ENCODE measurements at regions not wholly inside any gene's neighbourhood (a gene's known extent, or its start where the extent isn't known, plus 50 kb on each side); places are given as distances from the start of the nearest gene placed in this dataset.

DNA sequence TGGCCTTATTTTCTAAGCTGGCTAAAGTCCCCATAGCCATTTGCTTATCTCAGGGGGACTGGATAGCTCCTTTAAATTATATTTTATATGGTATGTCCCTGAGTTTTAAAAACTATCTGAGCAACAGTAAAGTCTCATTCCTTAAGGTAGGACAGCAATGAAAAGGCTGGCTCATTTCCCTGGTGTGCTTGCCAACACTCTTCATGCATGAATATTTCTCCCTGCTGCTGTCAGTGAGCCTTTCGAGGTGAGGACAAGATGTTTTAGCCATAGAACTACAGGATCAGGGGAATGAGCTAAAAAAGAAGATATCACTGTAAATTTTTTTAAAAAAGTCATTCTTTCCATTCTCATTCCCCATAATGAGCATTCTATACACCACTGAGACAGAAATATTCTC is 427.3 kb upstream of the FAM241A start:
- Histone ChIP-seq H2AFZ (ENCODE audit: control insufficient read depth, low read length) (no peak overlapping the region), H3K79me2 (ENCODE audit: control insufficient read depth, insufficient read depth, low read length) (no peaks in the 10 kb centered on the region), H3K4me2 (ENCODE audit: control insufficient read depth, extremely low read depth, insufficient read depth, low read depth, low read length) (no peak overlapping the region), H3K9ac (ENCODE audit: control insufficient read depth, extremely low read depth, insufficient read depth, low read length) (no peak overlapping the region), H3K36me3 (ENCODE audit: control insufficient read depth in 2 of 2, extremely low read depth in 1 of 2, insufficient read depth in 2 of 2, low read length in 2 of 2) (no peaks in the 10 kb centered on the region), H3K9me1 (ENCODE audit: control insufficient read depth, extremely low read depth, insufficient read depth, low read length) (no peaks in the 10 kb centered on the region), H3K27ac (ENCODE audit: control insufficient read depth, insufficient read depth, low read length) (no peak overlapping the region), H3K27me3 (ENCODE audit: control insufficient read depth, extremely low read depth, insufficient read depth, low read length) (no peaks in the 10 kb centered on the region), H3K9me3 (ENCODE audit: control insufficient read depth, low read depth, low read length) (no peaks in the 10 kb centered on the region), H3K4me3 (ENCODE audit: control insufficient read depth in 2 of 3, extremely low read depth in 1 of 3, insufficient read depth in 2 of 3, low read depth in 1 of 3, low read length in 3 of 3) (no peak overlapping the region), H3K4me1 (ENCODE audit: control insufficient read depth, extremely low read depth, insufficient read depth, low read length) (no peaks in the 10 kb centered on the region), H4K20me1 (ENCODE audit: control insufficient read depth, extremely low read depth, insufficient read depth, low read length) (no peaks in the 10 kb centered on the region)
- DNase-seq (ENCODE audit: low read depth, low spot score) (no peak), FAIRE-seq (no peak)
- dilution Hi-C loops (cut with MboI; ENCODE audit: extremely low pct_ligation_motif_present, low sequenced_read_pairs): no loop called here
- TF ChIP-seq EZH2 (IDR thresholded peaks at IDR 0.05; ENCODE audit: low read length): no peak
- TF ChIP-seq, protein P1, sequence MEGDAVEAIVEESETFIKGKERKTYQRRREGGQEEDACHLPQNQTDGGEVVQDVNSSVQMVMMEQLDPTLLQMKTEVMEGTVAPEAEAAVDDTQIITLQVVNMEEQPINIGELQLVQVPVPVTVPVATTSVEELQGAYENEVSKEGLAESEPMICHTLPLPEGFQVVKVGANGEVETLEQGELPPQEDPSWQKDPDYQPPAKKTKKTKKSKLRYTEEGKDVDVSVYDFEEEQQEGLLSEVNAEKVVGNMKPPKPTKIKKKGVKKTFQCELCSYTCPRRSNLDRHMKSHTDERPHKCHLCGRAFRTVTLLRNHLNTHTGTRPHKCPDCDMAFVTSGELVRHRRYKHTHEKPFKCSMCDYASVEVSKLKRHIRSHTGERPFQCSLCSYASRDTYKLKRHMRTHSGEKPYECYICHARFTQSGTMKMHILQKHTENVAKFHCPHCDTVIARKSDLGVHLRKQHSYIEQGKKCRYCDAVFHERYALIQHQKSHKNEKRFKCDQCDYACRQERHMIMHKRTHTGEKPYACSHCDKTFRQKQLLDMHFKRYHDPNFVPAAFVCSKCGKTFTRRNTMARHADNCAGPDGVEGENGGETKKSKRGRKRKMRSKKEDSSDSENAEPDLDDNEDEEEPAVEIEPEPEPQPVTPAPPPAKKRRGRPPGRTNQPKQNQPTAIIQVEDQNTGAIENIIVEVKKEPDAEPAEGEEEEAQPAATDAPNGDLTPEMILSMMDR (optimal IDR thresholded peaks at IDR 0.05 in 1 of 3, IDR thresholded peaks at IDR 0.05 in 1 of 3, conservative IDR thresholded peaks at IDR 0.05 in 1 of 3; ENCODE audit: extremely low read depth in 1 of 3, insufficient read depth in 2 of 3, low read length in 3 of 3): no peak

DNA sequence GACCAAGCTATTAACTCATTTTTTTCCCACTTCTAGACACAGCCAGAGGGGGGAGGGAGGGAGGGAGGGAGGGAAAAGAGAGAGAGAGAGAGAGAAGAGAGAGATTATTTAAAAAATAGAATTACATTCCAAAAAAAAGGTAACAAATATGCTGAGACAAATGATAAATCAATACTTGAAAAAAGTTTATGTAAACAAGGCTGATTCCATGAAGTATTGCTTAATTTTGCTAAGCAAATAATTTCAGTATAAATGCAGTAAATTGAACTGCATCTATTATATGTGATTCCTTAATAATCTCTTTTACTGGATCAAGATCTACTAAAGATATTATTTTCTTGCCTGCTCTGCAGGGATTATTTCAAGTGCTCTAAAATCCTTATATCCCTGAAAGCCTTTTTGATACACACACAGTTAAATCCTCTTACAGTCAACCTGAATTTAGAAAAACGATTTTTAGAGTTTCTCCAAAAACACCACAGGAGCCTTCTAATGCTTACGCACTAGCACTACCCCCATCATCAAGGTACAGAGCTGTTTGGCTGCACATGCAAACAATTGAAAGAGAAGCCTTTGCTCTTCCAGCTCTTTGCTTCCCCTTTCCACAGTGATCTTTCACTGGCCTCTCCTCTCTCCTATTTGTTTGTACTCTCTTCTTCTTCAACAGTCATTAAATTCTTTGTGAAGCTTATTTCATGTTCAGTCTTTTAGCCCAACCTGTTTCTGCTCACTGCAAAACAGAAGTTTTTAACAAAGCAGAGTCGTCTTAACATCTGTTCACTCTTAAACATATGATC is 426.3 kb upstream of the FAM241A start:
- H3K4me3 ChIP-seq (ENCODE audit: control insufficient read depth in 2 of 3, extremely low read depth in 1 of 3, insufficient read depth in 2 of 3, low read depth in 1 of 3, low read length in 3 of 3): no peak overlapping the region
- no peaks in the 10 kb centered on the region for H3K79me2 ChIP-seq (ENCODE audit: control insufficient read depth, insufficient read depth, low read length)
- no peak overlapping the region for H3K27ac ChIP-seq (ENCODE audit: control insufficient read depth, insufficient read depth, low read length)
- no peaks in the 10 kb centered on the region for H3K4me1 ChIP-seq (ENCODE audit: control insufficient read depth, extremely low read depth, insufficient read depth, low read length)
- H3K4me2 ChIP-seq (ENCODE audit: control insufficient read depth, extremely low read depth, insufficient read depth, low read depth, low read length): no peak overlapping the region
- H3K36me3 ChIP-seq (ENCODE audit: control insufficient read depth in 2 of 2, extremely low read depth in 1 of 2, insufficient read depth in 2 of 2, low read length in 2 of 2): no peaks in the 10 kb centered on the region
- FAIRE-seq: no peak
- TF ChIP-seq EZH2 (IDR thresholded peaks at IDR 0.05; ENCODE audit: low read length): no peak
- no peaks in the 10 kb centered on the region for H3K9me1 ChIP-seq (ENCODE audit: control insufficient read depth, extremely low read depth, insufficient read depth, low read length)
- no peaks in the 10 kb centered on the region for H4K20me1 ChIP-seq (ENCODE audit: control insufficient read depth, extremely low read depth, insufficient read depth, low read length)
- H3K9ac ChIP-seq (ENCODE audit: control insufficient read depth, extremely low read depth, insufficient read depth, low read length): no peak overlapping the region
- dilution Hi-C loops (cut with MboI; ENCODE audit: extremely low pct_ligation_motif_present, low sequenced_read_pairs): no loop called here
- no peak overlapping the region for H2AFZ ChIP-seq (ENCODE audit: control insufficient read depth, low read length)
- DNase-seq (ENCODE audit: low read depth, low spot score): no peak
- H3K9me3 ChIP-seq (ENCODE audit: control insufficient read depth, low read depth, low read length): no peaks in the 10 kb centered on the region
- no peaks in the 10 kb centered on the region for H3K27me3 ChIP-seq (ENCODE audit: control insufficient read depth, extremely low read depth, insufficient read depth, low read length)

DNA sequence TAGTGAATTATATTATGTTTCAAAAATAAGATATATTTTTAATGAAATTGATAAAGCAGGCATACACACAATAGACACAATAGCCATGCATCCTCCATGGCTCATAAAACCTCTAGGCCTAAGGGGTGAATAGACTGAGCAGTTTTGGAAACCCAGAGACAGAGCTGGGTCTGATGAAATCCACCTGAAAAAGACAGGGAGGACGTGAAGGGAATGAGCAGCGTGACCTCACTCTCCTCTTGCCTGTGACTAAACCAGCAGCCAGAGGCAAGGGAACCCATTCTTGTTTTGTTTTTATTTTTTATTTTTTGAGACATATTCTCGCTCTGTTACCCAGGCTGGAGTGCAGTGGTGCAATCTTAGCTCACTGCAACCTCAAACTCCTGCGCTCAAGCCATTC is 424.4 kb upstream of the FAM241A start:
- DNase-seq (ENCODE audit: low read depth, low spot score) (no peak), FAIRE-seq (no peak)
- Histone ChIP-seq H4K20me1 (ENCODE audit: control insufficient read depth, extremely low read depth, insufficient read depth, low read length) (no peaks in the 10 kb centered on the region), H3K4me1 (ENCODE audit: control insufficient read depth, extremely low read depth, insufficient read depth, low read length) (no peaks in the 10 kb centered on the region), H3K9me3 (ENCODE audit: control insufficient read depth, low read depth, low read length) (no peaks in the 10 kb centered on the region), H3K27me3 (ENCODE audit: control insufficient read depth, extremely low read depth, insufficient read depth, low read length) (no peaks in the 10 kb centered on the region), H3K79me2 (ENCODE audit: control insufficient read depth, insufficient read depth, low read length) (no peaks in the 10 kb centered on the region), H3K4me2 (ENCODE audit: control insufficient read depth, extremely low read depth, insufficient read depth, low read depth, low read length) (no peak overlapping the region), H2AFZ (ENCODE audit: control insufficient read depth, low read length) (no peak overlapping the region), H3K4me3 (ENCODE audit: control insufficient read depth in 2 of 3, extremely low read depth in 1 of 3, insufficient read depth in 2 of 3, low read depth in 1 of 3, low read length in 3 of 3) (no peak overlapping the region), H3K36me3 (ENCODE audit: control insufficient read depth in 2 of 2, extremely low read depth in 1 of 2, insufficient read depth in 2 of 2, low read length in 2 of 2) (no peaks in the 10 kb centered on the region), H3K9ac (ENCODE audit: control insufficient read depth, extremely low read depth, insufficient read depth, low read length) (no peak overlapping the region), H3K9me1 (ENCODE audit: control insufficient read depth, extremely low read depth, insufficient read depth, low read length) (no peaks in the 10 kb centered on the region), H3K27ac (ENCODE audit: control insufficient read depth, insufficient read depth, low read length) (no peak overlapping the region)
- TF ChIP-seq, protein P1 (optimal IDR thresholded peaks at IDR 0.05 in 1 of 3, IDR thresholded peaks at IDR 0.05 in 1 of 3, conservative IDR thresholded peaks at IDR 0.05 in 1 of 3; ENCODE audit: extremely low read depth in 1 of 3, insufficient read depth in 2 of 3, low read length in 3 of 3): no peak
- no peak for TF ChIP-seq EZH2 (IDR thresholded peaks at IDR 0.05; ENCODE audit: low read length)
- dilution Hi-C loops (cut with MboI; ENCODE audit: extremely low pct_ligation_motif_present, low sequenced_read_pairs): no loop called here

Measured in keratinocyte (primary cell).